Fibroblast of pulmonary artery (primary cell): ENCODE measurements at regions not wholly inside any gene's neighbourhood (a gene's known extent, or its start where the extent isn't known, plus 50 kb on each side); places are given as distances from the start of the nearest gene placed in this dataset.
"Not testable (repeated sequence)": the region's sequence is repeated elsewhere in the genome, so short reads cannot be mapped to it uniquely, and the experiment has no call there.

ENCODE experiments used
- DNase-seq: peaks from one replicate; pipeline ENCODE4 v3.0.0-alpha.2; 2010; ENCODE audit warnings: low read depth
- H3K4me3 ChIP-seq: replicated peaks from 2 replicates; pipeline ENCODE4 v1.5.1; 2011; ENCODE audit warnings: low read depth, mild to moderate bottlenecking, control low read depth, low read length, moderate library complexity
- TF ChIP-seq, protein P1 (sequence below): IDR thresholded peaks from 2 replicates; pipeline ENCODE4 v1.5.1; 2011; ENCODE audit warnings: mild to moderate bottlenecking, control low read depth, low read length, inconsistent platforms; ENCODE audit errors: missing control alignments

DNA sequence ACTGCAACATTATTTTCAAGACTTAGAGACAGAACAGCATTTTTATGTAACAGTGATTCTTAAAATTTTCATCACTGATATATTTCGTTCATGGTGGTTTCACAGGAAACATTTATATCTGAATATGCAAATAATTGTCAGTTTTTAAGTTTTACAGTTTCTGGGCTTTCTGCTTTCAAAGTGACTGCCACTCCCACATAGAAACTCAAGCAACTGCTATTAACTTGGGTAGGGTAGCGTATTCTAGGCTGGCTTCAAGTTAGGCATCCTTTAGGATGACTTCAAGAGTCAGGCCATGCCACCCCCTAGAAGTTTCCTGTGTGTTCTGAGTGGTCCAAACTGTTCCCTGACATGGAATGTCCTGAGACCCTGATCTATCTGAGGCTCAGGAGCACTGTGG lies 123.6 kb upstream of the TSPAN8 start:
- TF ChIP-seq, protein P1, sequence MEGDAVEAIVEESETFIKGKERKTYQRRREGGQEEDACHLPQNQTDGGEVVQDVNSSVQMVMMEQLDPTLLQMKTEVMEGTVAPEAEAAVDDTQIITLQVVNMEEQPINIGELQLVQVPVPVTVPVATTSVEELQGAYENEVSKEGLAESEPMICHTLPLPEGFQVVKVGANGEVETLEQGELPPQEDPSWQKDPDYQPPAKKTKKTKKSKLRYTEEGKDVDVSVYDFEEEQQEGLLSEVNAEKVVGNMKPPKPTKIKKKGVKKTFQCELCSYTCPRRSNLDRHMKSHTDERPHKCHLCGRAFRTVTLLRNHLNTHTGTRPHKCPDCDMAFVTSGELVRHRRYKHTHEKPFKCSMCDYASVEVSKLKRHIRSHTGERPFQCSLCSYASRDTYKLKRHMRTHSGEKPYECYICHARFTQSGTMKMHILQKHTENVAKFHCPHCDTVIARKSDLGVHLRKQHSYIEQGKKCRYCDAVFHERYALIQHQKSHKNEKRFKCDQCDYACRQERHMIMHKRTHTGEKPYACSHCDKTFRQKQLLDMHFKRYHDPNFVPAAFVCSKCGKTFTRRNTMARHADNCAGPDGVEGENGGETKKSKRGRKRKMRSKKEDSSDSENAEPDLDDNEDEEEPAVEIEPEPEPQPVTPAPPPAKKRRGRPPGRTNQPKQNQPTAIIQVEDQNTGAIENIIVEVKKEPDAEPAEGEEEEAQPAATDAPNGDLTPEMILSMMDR = no peak
- no peak for DNase-seq
- no peak overlapping the region for H3K4me3 ChIP-seq

DNA sequence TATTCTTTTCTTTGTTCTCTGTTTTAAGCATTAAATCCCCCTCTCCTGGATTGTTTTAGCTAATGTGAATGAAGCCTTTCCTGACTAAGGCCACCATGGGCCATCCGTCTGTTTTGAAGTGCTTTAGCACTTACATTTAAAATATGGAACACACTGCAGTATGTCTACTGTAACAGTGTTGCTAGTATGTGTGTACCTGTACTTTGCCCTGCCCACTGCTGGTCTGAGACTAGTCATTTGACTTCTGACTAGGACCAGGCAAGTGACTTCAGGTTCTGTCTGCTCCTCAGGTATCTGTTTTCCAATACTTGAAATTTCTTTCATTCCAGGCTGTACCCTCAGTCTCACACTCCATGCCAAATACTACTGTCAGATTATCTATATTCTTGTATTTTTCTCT lies 120.1 kb upstream of the TSPAN8 start:
- TF ChIP-seq, protein P1 = no peak
- DNase-seq = no peak
- H3K4me3 ChIP-seq = no peak overlapping the region

DNA sequence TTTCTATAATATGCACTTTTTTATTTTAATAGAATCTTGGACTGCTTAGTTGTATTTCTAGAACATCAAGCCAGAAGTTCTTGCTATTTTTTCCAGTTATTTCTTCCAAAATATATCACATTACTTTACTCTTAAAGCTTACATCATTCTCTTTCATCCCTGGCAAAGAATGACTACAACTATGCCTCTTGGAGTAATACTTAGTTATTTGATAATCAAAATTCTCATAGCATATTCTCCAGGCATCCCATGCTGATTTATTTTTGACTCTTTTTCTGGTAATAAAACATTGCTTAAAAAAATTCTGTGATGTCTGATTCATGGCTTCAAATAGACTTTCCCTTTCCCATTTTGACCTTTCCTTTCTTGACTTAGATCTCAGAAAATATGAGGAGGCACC lies 118.7 kb upstream of the TSPAN8 start:
- no peak overlapping the region for H3K4me3 ChIP-seq
- TF ChIP-seq, protein P1 = no peak
- no peak for DNase-seq

DNA sequence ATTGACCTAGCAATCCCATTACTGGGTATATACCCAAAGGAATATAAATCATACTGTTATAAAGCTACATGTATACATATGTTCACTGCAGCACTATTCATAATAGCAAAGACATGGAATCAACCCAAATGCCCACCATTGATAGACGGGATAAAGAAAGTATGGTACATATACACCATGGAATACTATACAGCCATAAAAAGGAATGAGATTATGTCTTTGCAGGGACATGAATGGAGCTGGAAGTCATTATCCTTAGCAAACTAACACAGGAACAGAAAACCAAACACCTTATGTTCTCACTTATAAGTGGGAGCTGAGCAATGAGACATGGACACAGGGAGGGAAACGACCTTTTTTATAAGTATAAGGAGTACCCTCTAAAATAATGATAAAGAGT lies 113.0 kb upstream of the TSPAN8 start:
- H3K4me3 ChIP-seq, DNase-seq: not testable (repeated sequence)

DNA sequence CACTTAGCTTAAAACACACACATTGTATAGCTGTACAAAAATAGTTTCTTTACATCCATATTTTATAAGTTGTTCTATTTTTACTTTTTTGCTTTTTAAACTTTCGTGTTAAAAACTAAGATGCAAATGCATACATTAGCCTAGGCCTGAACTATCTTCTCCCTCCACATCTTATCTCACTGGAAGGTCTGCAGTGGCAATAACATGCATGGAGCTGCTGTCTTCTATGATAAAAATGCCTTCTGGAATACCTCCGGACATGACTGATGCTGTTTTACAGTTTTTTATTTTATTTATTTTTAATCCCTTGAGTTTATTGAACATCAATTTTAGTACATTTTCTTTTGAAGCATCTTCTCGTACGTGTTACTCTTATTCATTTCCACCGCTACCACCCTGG lies 112.3 kb upstream of the TSPAN8 start:
- TF ChIP-seq, protein P1 = no peak
- DNase-seq = no peak
- no peak overlapping the region for H3K4me3 ChIP-seq

DNA sequence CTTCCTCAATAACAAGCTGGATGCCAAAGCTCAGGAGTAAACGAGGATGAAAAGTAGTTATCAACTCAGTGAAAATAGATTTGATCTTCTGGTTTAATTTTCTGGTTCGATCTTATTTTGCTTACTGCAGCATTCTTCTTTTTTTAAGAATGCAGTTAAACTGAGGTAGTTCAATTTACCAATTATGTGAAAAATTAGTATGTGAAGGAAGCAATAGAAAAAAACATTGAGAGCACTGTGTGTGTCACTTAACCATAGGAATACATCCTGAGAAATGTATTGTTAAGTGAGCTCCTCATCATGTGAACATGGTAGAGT lies 111.4 kb upstream of the TSPAN8 start:
- no peak for DNase-seq
- H3K4me3 ChIP-seq = no peak overlapping the region

DNA sequence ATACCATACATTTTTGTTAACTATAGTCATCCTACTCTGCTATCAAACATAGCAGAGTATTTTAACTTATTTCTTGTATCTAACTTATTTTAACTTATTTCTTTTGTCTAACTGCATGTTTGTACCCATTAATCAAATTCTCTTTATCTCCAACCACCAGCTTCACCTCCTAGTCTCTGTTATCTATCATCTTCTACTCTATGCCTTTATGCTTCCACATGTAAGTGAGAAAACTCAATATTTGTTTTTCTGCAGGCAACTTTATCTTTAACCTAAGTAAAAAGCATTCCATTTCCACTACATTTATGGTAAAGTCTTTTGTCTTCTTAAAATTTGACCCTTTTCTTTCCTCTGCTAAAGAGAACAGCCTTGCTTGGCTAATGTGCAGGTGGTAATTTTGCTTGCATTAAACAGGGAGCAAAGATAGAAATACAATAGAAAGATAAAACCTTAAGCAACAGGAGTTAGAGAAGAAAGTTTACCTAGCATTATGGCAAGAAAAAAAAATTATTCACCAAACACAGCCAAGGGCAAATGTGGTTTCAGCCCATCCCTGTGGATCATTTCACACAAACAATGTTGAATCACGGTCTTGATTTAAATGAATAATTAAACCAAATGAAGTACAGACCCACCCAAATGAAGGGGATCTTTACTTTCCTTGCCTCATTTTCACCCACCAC lies 110.9 kb upstream of the TSPAN8 start:
- no peak for DNase-seq
- TF ChIP-seq, protein P1 = no peak
- no peak overlapping the region for H3K4me3 ChIP-seq

More for the DNA sequence above, 111.4 kb upstream of the TSPAN8 start:
- TF ChIP-seq, protein P1 = no peak

DNA sequence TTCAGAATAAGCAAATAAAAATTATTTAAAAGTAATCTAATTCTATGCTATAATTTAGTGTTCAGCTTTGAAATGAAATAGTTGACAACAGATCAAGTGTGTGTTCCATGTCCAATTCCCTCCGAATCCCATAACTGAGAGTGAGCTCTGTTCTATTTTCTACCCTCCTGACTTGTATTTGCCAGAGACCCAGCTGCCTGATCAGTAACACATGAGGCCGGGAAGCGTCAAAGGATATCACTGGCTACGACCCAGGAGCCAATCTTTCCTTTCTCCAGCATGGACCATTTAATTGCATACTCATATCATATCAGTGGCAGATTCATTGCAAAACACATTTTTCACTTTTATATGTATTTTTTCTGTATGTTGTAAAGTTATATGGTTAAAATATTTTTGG lies 108.8 kb upstream of the TSPAN8 start:
- no peak overlapping the region for H3K4me3 ChIP-seq
- no peak for DNase-seq
- TF ChIP-seq, protein P1 = no peak

DNA sequence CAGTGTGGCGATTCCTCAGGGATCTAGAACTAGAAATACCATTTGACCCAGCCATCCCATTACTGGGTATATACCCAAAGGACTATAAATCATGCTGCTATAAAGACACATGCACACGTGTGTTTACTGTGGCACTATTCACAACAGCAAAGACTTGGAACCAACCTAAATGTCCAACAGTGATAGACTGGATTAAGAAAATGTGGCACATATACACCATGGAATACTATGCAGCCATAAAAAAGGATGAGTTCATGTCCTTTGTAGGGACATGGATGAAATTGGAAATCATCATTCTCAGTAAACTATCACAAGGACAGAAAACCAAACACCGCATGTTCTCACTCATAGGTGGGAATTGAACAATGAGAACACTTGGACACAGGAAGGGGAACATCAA lies 107.9 kb upstream of the TSPAN8 start:
- DNase-seq, H3K4me3 ChIP-seq: not testable (repeated sequence)
